DND-41 (cell line): ENCODE measurements at regions not wholly inside any gene's neighbourhood (a gene's known extent, or its start where the extent isn't known, plus 50 kb on each side); places are given as distances from the start of the nearest gene placed in this dataset.

Experiments
- ATAC-seq: fragments of 200-7000 bp; cut with Tn5 transposase; 3 replicates; pipeline ENCODE4 v1.9.1; 2021; ENCODE audit warnings: low read depth; ENCODE audit not compliant: insufficient read depth
- DNase-seq: peaks from one replicate; pipeline ENCODE4 v3.0.0-alpha.2; 2020
- H2AFZ ChIP-seq: 2 replicates; pipeline ENCODE4 v1.6.0; 2012; ENCODE audit warnings: low read depth, low read length
- H3K27ac ChIP-seq: 2 replicates; pipeline ENCODE4 v1.5.1; 2012; ENCODE audit warnings: low read length, inconsistent platforms
- H3K27me3 ChIP-seq: fragments of 200-600 bp; sonication (generic); 2 replicates; pipeline ENCODE4 v1.6.0; 2012; ENCODE audit warnings: low read length, mild to moderate bottlenecking, inconsistent platforms; ENCODE audit not compliant: insufficient read depth, poor library complexity
- H3K36me3 ChIP-seq: 2 replicates; pipeline ENCODE4 v1.5.1; 2012; ENCODE audit warnings: low read length, inconsistent platforms; ENCODE audit not compliant: insufficient read depth
- H3K4me1 ChIP-seq: 2 replicates; pipeline ENCODE4 v1.5.1; 2012; ENCODE audit warnings: mild to moderate bottlenecking, low read length; ENCODE audit not compliant: insufficient read depth
- H3K4me2 ChIP-seq: 2 replicates; pipeline ENCODE4 v1.6.0; 2012; ENCODE audit warnings: mild to moderate bottlenecking, moderate library complexity, low read length, inconsistent platforms; ENCODE audit not compliant: insufficient read depth
- H3K4me3 ChIP-seq, 2 experiments: fragments of 200-600 bp in 1 of 2; shearing (Covaris generic) in 1 of 2; 2 replicates each; pipeline ENCODE4 v1.5.1; 2012 to 2016; ENCODE audit warnings: inconsistent platforms in 2 of 2, low read length in 2 of 2, mild to moderate bottlenecking in 2 of 2, low read depth in 1 of 2, moderate library complexity in 1 of 2
- H3K79me2 ChIP-seq: 2 replicates; pipeline ENCODE4 v1.6.0; 2012; ENCODE audit warnings: low read length, inconsistent platforms; ENCODE audit not compliant: insufficient read depth
- H3K9ac ChIP-seq: 2 replicates; pipeline ENCODE4 v1.6.0; 2012; ENCODE audit warnings: low read depth, mild to moderate bottlenecking, inconsistent platforms, low read length, moderate library complexity
- H3K9me3 ChIP-seq: 2 replicates; pipeline ENCODE4 v1.5.1; 2012; ENCODE audit warnings: low read length, moderate library complexity, mild to moderate bottlenecking, inconsistent platforms; ENCODE audit not compliant: insufficient read depth, severe bottlenecking
- H4K20me1 ChIP-seq: 2 replicates; pipeline ENCODE4 v1.6.0; 2012; ENCODE audit warnings: low read length; ENCODE audit not compliant: insufficient read depth
- EZH2 ChIP-seq: IDR thresholded peaks from 3 replicates; pipeline ENCODE4 v1.6.1; 2012; ENCODE audit warnings: borderline replicate concordance, low read depth, mild to moderate bottlenecking, moderate library complexity, low read length, inconsistent platforms; ENCODE audit not compliant: severe bottlenecking
- TF ChIP-seq, protein P1 (sequence below): IDR thresholded peaks from 2 replicates; pipeline ENCODE4 v1.5.1; 2012; ENCODE audit warnings: borderline replicate concordance, low read length, moderate library complexity, mild to moderate bottlenecking; ENCODE audit not compliant: poor library complexity, severe bottlenecking; ENCODE audit errors: extremely low read depth

DNA sequence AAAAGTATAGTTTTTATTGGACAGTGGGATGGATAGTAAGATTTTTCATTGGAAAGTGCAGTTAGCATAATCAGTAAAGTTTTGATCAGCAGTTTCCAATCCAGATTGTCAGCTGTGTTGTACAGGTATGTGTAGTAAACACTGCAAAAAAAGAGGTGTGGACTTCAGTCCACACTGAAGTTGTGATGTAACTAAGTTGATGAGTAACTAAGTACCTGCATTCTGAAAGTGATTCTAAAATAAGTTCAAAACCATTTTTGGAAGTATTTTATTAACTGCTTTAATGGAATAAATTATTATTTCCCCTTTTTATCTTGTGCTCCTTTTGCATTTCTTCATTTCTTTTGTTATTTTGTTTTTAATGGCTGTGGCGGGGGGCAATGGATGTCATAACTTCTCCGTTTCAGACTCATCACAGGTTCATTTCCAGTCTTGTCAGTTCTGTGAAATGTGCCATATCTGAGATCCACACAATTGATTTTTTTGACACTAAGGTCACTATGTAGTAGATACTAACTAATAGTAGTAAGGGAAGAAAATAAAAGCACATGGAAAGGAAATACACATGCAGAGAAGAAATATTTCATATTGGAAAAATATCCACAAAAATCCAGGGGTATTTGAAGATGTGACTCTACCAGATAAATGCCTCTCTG, 247.5 kb downstream of the GABRG1 start:
- no peaks in the 10 kb centered on the region for H3K36me3 ChIP-seq
- H4K20me1 ChIP-seq = no peaks in the 10 kb centered on the region
- TF ChIP-seq, protein P1, sequence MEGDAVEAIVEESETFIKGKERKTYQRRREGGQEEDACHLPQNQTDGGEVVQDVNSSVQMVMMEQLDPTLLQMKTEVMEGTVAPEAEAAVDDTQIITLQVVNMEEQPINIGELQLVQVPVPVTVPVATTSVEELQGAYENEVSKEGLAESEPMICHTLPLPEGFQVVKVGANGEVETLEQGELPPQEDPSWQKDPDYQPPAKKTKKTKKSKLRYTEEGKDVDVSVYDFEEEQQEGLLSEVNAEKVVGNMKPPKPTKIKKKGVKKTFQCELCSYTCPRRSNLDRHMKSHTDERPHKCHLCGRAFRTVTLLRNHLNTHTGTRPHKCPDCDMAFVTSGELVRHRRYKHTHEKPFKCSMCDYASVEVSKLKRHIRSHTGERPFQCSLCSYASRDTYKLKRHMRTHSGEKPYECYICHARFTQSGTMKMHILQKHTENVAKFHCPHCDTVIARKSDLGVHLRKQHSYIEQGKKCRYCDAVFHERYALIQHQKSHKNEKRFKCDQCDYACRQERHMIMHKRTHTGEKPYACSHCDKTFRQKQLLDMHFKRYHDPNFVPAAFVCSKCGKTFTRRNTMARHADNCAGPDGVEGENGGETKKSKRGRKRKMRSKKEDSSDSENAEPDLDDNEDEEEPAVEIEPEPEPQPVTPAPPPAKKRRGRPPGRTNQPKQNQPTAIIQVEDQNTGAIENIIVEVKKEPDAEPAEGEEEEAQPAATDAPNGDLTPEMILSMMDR = no peak
- no peak for TF ChIP-seq EZH2
- H3K79me2 ChIP-seq = no peaks in the 10 kb centered on the region
- no peak overlapping the region for H3K4me3 ChIP-seq
- no peaks in the 10 kb centered on the region for H3K9me3 ChIP-seq
- no peak overlapping the region for H3K4me2 ChIP-seq
- no peak overlapping the region for H2AFZ ChIP-seq
- no peak overlapping the region for H3K9ac ChIP-seq
- ATAC-seq (no peak), DNase-seq (no peak)
- no peaks in the 10 kb centered on the region for H3K4me1 ChIP-seq
- no peak overlapping the region for H3K27ac ChIP-seq
- H3K27me3 ChIP-seq = no peaks in the 10 kb centered on the region

DNA sequence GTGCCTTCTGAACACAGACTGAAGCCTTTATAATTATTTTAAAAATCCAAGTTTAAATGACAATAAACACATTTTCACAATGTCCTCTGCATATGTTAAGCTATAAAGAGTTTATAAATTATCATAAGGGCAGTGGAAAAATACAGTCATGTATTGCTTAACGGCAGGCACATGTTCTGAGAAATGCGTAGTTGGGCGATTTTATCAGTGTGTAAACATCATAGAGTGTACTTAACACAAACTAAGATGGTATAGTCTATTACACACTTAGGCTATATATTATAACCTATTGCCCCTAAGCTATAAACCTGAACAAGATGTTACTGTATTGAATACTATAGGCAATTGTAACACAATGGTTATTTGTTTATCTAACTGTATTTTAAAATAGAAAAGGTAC, 254.7 kb downstream of the GABRG1 start:
- Histone ChIP-seq H3K27me3 (no peaks in the 10 kb centered on the region), H3K4me1 (no peaks in the 10 kb centered on the region), H3K9me3 (no peaks in the 10 kb centered on the region), H3K79me2 (no peaks in the 10 kb centered on the region), H2AFZ (no peak overlapping the region), H3K9ac (no peak overlapping the region), H3K27ac (no peak overlapping the region), H3K4me3 (no peak overlapping the region), H3K36me3 (no peaks in the 10 kb centered on the region), H3K4me2 (no peak overlapping the region), H4K20me1 (no peaks in the 10 kb centered on the region)
- ATAC-seq = no peak
- TF ChIP-seq EZH2 = no peak
- TF ChIP-seq, protein P1 = no peak
- no peak for DNase-seq

DNA sequence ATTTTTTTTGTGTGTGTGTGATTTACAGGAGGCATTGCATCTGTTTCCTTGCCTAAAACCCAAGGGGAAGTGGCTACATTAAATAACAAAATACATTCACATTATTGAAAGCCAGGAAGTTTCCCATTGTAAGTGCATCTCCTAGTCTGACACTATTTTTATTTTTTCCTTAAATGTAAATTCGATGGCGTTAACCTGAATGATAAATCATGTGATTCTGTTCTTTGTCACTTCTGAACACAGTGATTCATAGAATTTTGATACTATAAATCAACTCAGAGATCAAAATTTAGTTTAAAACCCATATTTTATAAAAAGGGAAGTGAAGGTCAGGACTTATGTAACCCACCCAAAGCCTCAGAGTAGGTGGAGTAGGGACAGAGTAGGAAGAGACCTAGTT, 258.1 kb downstream of the GABRG1 start:
- Histone ChIP-seq H3K9ac (no peak overlapping the region), H3K27ac (no peak overlapping the region), H3K36me3 (no peaks in the 10 kb centered on the region), H3K9me3 (no peaks in the 10 kb centered on the region), H4K20me1 (no peaks in the 10 kb centered on the region), H2AFZ (no peak overlapping the region), H3K4me2 (no peak overlapping the region), H3K27me3 (no peaks in the 10 kb centered on the region), H3K79me2 (no peaks in the 10 kb centered on the region), H3K4me1 (no peaks in the 10 kb centered on the region), H3K4me3 (no peak overlapping the region)
- no peak for DNase-seq
- no peak for TF ChIP-seq EZH2
- TF ChIP-seq, protein P1 = no peak
- no peak for ATAC-seq
